ENCODE measurements at regions not wholly inside any gene's neighbourhood (a gene's known extent, or its start where the extent isn't known, plus 50 kb on each side); places are given as distances from the start of the nearest gene placed in this dataset.

DNA sequence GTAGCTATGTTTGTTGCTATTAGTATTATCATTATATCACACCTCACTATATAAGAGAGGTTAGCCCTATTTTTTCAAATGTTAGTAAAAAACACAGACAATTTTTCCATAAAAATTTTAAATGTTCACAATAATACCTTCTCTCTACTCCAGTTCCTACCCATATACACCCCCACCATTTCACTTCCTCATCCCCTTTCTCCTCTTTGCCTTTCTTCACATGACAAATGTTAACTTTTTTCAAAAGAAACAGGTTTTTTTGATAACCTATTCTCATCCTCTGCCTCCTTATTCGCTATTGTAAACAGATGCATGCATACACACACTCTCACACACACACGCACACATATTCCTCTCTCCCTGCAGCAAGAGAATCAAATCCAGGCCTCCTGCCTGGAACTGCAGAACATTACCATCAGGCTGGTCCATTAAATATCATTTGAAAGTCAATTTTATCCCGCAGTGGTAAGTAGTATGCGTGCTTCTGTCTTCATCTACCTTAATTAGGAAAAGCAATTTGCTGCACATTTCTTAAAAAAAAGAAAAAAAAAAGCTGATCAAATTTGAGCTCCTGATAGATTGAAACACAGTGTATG, 55.5 kb downstream of the MID1IP1 start:
- DNase-seq, result no peak

DNA sequence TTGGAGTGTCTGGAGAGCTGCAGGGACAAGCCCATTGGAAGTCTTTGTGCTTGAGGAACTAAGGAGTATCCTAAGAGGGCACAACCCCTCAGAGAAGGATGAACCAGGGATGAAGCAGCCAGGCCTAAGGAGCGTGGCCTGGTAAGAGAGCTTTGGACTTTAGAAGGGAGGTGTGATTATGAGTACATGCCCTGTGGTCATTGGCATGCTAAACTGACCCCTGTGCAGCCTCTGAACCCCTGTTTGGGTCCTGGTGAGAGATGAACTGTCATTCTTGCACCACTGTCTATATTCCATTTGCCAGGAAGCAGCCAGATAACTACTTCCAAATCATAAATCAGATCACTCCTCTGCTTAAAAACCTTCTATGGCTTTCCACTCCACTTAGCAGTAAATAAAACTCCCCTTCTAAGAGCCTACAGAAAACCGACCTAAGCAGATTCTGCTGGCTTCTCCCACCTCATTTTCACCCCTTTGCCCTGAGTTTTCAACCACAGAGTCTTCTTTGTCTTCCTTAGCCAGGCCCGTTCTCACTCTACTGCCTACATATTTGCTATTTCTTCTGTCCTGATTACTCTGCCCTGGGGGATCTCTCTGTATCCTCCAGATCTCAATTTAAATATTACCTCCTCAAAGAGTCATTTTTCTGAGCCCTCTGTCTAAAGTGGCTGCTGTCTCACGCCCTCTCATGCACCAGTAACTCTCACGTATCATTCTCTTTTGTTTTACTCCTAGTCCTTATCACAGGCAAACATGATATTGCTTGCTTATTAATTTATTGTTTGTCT, 56.7 kb downstream of the MID1IP1 start:
- DNase-seq, result no peak

DNA sequence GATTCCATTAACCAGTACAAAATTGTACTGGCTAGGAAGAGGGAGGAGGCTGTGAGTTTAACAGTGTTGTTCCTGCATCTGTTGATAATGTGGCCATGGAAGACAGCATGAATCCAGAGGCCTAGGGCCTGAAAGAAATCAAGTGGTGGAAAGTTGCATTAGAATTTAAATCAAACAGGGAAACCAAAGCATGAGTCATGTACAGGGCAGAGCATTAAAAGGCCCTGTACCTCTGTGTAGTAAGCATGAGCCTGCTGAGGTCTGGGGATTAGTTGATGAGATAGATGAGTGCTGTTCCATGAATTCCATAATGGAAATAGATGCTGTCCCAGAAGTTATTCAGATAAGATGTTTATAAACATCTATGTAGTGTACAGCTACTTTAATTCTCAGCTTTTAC, 58.3 kb downstream of the MID1IP1 start:
- DNase-seq, result no peak

DNA sequence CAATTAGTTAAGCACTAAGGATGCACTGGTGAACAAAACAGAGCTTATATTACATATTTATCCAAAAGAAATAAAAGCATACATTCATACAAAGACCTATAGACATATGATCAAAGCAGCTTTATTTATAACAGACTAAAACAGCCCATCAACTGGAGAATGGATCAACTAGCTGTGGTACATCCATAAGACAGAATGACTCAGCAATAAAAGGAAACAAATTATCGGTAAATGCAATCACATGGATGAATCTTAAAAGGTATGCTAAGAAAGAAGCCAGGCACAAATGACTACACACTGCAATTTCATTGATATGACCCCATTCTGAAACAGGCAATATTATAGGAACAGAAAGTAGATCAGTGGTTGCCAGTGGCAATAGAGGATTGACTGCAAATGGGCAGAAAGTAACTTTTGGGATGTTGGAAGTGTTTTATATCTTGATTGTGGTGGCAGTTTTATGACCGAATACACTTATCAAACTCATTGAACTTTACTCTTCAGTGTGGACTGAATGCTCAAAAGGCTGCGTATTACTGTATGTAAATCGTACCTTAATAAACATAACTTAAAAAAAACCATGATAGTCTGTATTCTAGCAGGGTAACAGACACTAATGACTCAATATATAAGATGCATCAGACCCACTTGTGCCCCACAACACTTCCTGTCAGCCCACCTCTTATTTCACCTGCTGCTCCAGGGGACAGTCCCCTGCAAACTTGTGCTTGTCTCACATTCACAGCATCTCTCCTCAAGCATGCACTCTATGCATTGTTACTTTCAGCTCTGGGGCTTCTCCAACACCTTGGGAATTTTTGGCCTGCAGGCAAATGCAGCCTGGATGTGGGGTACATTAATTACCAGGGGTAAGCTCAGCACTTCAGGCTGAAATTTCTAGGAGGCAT, 59.1 kb downstream of the MID1IP1 start:
- DNase-seq, result no peak

DNA sequence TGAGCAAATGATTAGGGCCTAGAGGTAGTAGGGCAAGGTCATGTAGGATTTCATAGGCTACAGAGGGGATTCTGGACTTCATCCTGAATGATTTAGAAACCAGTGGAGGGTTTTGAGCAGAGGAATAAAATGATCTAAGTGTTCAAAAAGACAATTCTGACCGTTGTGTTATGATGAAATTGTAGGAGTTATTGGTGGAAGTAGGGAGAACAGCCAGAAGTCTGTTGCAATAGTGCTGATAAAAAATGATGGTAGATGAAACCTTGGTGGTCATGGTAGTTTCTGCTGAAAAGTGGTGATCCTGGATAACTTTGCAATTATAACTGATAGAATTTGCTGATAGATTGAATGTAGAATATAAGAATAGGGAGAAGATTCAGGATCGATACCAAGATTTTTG, 60.2 kb downstream of the MID1IP1 start:
- no peak for DNase-seq

DNA sequence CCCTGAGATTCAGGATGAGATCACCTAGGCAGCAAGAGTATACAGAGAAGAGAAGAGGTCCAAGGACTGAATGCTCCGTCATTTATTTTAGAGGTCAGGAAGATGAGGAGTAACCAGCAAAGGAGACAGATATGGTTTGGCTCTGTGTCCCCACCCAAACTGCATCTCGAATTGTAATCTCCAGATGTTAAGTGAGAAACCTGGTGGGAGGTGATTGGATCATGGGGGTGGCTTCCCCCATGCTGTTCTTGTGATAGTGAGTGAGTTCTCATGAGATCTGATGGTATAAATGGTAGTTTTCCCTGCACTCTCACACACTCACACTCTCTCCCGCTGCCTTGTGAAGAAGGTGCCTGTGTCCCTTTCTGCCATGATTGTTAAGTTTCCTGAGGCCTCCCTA, 60.8 kb downstream of the MID1IP1 start:
- DNase-seq, result no peak

DNA sequence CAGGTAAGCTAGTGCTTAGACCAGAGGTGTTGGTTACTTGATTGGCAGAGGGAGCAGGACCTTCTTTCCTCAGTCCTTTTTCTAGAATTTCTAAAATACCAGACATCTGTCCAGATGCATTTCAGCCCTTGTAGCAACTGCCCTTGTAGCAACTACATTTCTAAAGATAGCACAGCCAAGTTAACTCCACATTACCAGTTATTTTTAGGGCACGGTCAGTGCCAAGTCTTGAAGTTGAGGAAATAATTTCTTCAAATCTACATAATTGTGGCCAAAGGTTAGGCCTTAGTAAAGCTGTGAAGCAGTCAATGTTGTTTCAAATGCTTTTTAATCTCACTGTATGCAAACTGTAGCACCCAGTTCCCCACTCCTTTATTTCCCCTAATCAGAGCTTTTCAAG, 62.9 kb downstream of the MID1IP1 start:
- no peak for DNase-seq

DNA sequence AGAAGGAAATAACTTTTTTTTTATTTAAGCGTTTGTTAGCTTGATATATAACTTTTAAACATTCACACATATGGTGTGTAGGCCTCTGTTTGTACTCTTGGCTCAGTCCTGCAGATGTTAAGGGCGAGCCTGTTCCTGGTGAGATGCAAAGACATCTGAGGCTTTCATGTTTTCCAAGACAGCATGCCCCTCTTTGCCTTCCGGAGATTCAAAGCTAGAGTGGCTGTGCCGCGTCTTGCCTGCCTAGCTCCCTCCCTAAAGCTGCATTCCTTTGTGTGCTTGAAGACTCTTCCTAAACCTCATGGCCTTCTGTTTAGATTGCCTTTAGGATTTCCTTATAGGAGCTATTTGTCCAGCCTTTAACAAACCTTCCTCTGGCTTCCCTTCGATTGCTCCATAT, 67.1 kb downstream of the MID1IP1 start:
- DNase-seq, result no peak

DNA sequence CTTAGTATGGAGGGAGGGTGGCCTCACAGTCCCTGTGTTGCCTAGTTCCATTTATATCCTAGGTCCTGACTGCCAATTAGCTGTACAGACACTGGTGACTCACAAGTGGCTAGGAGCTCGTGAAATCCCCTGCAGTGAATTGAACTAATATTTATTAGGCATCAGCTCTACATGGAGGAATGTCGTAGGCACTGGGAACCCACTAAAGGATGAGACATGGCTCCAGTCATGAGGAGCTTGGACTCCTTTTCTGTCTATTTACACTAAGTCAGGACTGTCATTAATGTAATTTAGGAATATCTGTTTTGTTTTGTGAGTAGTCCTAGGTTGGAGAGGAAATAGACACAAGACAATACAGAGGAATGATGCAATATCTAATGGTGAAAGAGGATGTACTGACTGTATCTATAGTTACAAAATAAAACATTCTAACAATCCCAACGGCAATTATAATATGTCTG, 67.7 kb downstream of the MID1IP1 start:
- DNase-seq, result no peak

DNA sequence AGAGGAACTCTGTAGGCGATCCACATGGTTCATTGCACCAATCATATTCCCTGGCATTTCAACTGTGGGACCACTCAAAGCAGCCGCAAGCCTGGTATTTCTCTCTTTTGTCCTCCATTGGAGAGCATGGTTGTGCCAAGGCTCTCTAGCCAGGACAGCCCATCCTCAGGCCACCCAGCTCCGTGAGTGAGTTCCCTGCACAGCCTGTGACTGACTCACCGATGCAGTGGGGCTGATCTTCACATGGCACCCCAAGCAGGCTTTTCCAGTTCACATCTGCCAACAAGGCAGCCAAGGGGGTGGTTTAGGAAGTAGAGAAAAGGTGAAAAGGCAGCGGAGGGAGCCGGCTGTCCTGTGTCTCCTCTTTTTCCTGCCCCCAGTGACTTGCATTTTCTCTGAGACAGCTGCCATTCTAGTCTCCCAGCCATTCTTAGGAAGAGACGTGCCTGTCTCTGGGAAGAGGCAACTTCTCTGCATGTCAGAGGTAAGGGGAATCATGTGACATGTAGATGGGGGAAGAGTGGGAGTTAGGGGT, 69.2 kb downstream of the MID1IP1 start:
- DNase-seq, result no peak

DNA sequence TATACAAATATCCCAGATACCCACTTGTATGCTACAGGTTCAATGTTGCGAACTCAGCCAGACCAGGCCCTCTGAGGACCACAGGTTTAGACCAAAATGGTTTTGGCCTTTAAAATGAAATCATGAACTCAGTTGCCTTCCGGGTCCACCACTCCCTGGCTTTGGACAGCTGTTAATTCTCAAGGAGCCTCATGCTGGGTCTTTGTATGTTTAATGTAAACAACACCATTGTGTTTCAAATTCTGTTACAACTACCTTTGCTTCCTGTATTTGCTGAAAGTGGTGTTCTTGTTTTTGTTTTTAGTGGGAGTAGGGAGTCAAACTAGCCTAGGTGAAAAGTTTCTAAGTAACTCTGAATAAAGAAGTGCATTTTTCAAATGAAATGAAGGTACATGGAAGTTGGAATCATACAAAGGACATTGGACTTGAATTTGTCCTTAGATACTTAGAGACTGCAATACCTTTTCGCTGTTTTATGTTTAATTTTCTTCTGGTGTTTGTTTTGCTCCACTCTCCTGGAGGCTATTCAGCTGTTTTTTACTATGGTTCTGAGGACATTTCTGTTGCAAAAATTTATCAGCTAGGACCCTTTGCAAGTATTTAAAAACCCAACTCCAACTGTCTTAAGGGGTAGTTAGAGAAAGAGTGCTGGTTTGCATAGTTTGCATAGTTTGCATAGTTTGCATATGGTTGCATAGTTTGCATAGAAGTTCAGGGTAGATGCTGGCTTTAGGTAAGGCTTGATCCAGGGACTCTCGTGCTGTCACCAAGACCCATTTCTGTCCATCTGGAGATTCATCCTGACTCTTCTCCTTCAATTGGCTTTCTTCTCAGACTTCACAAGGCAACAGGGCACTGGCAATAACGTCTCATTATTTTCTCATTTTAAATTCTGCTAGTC, 70.1 kb downstream of the MID1IP1 start:
- no peak for DNase-seq

DNA sequence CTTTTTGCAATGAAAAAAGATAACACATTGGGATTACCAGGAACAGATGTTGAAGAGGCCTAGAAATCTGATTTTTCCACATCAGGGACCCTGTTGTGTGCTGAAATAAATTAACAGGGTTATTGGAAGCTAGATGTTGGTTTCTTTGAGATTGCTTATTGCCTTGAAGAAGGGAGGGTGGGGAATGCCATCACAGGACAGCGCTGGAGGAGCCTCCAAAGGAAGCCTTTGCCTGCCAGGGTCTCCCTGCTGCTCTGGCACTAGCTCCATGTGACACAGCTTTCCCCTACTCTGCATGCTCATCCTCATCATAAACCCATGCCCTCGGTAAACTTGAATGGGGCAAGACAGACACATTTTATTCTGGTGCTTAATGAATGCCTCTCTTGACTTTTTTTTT, 76.1 kb downstream of the MID1IP1 start:
- no peak for DNase-seq

DNA sequence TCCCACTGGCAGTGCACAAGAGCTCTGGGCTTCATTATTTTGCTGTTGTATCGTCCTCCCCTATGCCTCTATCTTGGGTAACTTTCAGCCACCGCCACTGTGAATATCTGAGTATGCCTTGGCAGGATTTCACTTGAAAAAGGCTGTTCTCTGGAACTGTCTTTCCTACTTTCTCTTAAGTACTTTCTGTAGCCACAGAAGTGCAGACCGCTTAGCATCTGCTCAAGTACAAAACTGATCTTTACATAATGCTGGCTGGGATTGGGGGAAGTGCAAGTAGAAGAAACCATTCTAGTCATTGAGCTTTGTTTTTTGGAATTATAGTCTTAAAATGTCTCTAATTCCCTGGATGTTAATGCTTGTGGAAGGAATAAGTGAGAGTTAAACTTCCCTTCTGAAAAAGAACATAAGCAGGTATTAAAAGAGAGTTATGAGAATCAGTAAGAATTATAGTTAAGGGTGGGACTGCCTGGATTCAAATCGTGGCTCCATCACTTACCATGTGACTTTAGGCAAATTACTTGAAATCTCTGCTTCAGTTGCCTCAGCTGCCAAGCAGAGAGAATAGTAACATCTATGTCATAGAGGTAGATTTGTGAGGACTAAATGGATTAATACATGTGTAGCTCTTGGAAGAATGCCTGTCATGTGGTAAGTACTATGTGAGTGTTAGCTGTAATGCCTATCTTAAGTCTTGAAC, 77.5 kb downstream of the MID1IP1 start:
- DNase-seq, result no peak

DNA sequence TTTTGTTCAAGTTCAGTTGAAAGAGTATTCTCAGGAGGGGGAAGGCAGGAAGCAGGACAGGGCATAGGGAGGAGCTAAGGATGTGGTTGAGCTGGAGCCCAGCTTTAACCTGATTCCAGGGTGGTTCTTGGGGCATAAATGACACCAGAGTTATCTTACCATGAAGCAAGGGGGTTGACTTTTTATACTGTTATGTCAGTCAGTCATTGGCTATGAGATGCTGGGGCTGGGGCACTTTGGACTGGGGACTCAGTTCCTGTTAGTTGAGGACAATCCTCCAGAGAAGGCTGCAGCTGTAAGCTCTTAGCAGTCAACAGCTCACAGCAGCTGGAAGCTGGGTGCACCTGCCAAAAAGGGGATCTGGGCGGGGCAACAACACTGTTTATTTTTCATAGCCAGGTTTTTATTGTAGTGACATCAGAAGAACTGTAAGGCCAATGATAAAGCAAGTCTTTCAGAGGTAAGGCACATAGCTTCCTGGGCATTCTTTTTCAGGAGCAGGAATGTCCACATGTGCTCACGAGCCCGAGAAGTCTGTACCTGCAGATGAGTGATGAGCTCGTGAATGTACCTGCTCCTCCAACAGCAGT, 78.5 kb downstream of the MID1IP1 start:
- no peak for DNase-seq

DNA sequence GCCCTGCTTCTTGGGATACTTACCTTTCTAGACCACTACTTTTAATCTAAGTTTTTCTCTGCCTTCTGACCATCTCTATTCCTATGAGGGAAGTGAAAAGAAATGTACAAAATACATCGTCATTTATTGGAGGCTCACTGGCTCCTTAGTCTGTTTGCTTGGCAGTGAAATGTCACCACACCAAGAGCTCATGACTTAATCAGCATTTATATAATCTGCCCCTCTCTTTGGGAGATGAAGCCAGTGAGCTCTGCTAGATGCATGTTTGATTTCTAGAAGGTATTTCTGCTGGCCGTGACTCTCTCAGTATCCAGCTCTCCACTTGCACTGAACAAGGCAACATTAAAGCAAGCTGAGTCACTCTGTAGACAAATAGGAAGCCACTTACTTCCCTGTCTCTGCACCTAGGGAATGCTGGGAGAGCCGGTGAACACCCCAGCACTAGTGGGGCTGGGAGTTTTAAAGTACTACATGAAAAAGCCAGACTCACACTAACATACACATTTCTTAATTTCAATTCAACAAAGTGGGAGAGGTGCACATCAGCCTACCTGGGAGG, 79.1 kb downstream of the MID1IP1 start:
- no peak for DNase-seq

DNA sequence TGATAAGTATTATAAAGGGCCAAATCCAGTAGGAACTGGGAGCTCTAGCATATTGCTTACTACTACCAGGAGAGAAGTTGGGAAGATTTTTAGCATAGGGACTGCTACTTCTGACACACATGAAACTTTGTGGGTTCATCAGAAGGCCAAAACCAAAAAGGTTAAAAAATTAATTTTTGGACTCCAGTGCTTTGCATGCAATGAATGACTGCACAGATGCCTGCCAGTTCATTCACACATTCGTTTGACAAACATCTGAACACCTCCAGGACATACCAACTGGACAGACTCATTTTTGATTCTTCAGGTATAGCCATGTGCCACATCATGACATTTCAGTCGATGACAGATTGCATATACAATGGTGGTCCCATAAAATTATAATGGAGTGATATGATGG, 79.8 kb downstream of the MID1IP1 start:
- no peak for DNase-seq

DNA sequence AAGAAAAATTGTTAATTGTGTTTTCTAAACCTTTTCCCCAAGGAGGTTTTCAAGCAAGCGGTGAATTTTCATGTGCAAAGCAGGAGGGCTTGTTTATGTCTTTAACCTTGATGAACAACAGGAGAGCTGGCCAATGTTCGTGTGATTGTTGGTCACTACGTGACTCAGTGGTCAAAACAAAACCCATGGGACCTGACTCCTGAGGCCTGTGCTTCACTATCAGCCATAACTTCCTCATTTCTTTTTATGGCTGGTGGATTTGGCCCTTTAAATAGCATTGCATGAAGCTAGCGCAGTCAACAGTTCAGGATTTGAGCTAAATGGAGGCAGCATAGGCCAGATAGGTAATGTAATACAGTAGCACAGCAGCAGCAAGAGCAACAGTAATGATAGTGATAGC, 80.5 kb downstream of the MID1IP1 start:
- DNase-seq, result no peak

DNA sequence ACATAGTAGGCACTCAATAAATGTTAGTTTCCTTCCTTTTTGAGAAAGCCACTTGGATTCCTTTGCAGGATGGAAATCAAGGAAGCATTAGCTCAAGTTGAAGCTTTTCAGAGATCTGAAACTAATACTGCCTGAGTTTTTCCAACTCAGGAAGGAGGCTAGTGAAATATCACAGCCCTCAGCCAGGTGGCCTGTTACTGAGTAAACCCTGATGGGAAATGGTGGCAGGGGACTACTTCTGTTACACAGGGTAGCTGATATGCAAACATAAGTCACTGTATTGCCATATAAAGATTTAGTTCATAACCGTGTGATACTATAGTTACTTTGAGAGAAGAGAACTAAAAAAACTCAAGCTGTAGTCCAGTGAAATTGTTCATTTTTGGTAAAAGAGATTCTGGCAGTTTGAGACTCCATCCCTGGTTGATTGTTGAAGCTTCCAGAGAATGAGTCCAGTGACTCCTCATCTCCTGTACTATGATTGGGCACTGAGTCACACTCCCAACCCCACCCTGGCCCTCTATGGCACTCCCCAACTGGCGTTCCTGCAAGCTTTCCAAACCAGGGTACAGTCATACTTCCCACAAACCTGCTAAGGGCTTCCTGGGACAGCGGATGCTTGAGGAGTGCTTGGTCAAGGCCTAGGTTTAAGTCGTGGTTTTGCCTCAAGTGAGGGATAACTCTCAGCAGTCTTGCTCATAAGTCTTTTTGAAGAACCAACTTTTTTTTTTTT, 81.8 kb downstream of the MID1IP1 start:
- DNase-seq, result no peak

DNA sequence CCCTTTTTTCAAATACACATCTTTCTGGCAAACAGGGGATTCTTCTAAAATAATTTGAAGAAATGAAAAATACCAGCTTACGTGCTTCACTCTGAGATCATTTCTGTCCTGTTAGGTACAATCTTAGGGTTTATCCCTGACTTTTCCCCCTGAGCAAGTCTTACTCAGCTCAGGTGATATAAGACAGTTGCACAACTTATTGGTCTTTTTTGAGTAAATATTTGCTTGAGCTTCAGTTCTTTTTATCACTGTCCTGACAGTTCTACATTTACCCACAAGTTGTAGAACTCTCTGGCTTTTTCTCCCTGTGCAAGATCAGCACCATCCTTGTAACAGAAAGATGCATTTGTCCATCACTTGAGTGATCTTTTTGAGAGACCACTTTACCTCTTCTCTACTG, 84.9 kb downstream of the MID1IP1 start:
- no peak for DNase-seq

DNA sequence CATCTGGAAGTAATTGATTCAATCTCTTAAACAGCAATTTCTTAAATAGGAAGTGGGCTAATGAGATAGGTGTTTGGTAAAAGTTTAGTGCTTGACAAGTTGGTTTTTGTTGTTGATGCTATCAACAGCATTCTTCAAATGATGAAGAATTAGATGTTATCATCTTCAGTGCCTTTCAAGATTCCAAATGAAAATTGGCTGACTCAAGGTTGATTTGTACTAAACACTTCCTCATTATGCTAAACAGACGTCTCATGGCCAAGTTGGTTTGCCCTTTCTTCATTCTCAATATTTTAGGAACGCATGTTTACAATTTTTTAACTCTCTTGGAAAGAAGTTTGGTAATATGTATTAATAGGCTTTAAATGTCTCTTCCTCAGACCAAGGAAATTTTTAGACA, 86.0 kb downstream of the MID1IP1 start:
- DNase-seq, result no peak
